HG02852 (cell line): ENCODE measurements at regions not wholly inside any gene's neighbourhood (a gene's known extent, or its start where the extent isn't known, plus 50 kb on each side); places are given as distances from the start of the nearest gene placed in this dataset.

Source experiments
- ATAC-seq: cut with Tn5 transposase; IDR thresholded peaks from one replicate; pipeline ENCODE4 v1.9.1; 2021; ENCODE audit warnings: mild to moderate bottlenecking, moderate library complexity; ENCODE audit not compliant: unreplicated experiment

GRCh38 chr4:160872491-160872890 lies 1291.3 kb downstream of the FSTL5 start:
- no peak for ATAC-seq

- no peak for ATAC-seq
These were observed 1286.6 kb downstream of the FSTL5 start for GRCh38 chr4:160877087-160877790.

- no peak for ATAC-seq
These were observed 1283.6 kb downstream of the FSTL5 start for GRCh38 chr4:160880180-160880579.

GRCh38 chr4:160887668-160888067 lies 1276.1 kb downstream of the FSTL5 start:
- ATAC-seq = no peak

GRCh38 chr4:160894128-160894527 lies 1269.7 kb downstream of the FSTL5 start:
- no peak for ATAC-seq

GRCh38 chr4:160894809-160895208 lies 1269.0 kb downstream of the FSTL5 start:
- ATAC-seq = no peak

- ATAC-seq = no peak
These were observed 1236.5 kb downstream of the FSTL5 start for GRCh38 chr4:160927311-160927710.

- no peak for ATAC-seq
These were observed 1235.3 kb downstream of the FSTL5 start for GRCh38 chr4:160928482-160928881.

- no peak for ATAC-seq
These were observed 1216.1 kb downstream of the FSTL5 start for GRCh38 chr4:160947653-160948052.

GRCh38 chr4:160956875-160957274 lies 1206.9 kb downstream of the FSTL5 start:
- no peak for ATAC-seq

- ATAC-seq = no peak
These were observed 1193.9 kb downstream of the FSTL5 start for GRCh38 chr4:160969925-160970324.

GRCh38 chr4:160980091-160980490 lies 1183.7 kb downstream of the FSTL5 start:
- no peak for ATAC-seq

GRCh38 chr4:160981083-160981482 lies 1182.7 kb downstream of the FSTL5 start:
- ATAC-seq = no peak

GRCh38 chr4:160983035-160983434 lies 1180.8 kb downstream of the FSTL5 start:
- no peak for ATAC-seq

- no peak for ATAC-seq
These were observed 1161.4 kb downstream of the FSTL5 start for GRCh38 chr4:161002386-161002785.

- no peak for ATAC-seq
These were observed 1160.3 kb downstream of the FSTL5 start for GRCh38 chr4:161003418-161004057.

GRCh38 chr4:161005746-161006145 lies 1158.1 kb downstream of the FSTL5 start:
- ATAC-seq = no peak

- no peak for ATAC-seq
These were observed 1155.3 kb downstream of the FSTL5 start for GRCh38 chr4:161008527-161008926.

GRCh38 chr4:161010227-161010626 lies 1153.6 kb downstream of the FSTL5 start:
- ATAC-seq = no peak
